GM12891 (cell line): ENCODE measurements at regions not wholly inside any gene's neighbourhood (a gene's known extent, or its start where the extent isn't known, plus 50 kb on each side); places are given as distances from the start of the nearest gene placed in this dataset.

ENCODE experiments used
- POLR2A ChIP-seq: IDR thresholded peaks from 2 replicates; pipeline ENCODE4 v1.6.1; 2011; ENCODE audit warnings: low read depth, low read length, control low read depth
- POLR2AphosphoS5 ChIP-seq: IDR thresholded peaks from 2 replicates; pipeline ENCODE4 v1.6.1; 2011; ENCODE audit warnings: low read depth, low read length, control low read depth
- POU2F2 ChIP-seq: IDR thresholded peaks from 2 replicates; pipeline ENCODE4 v1.6.1; 2011; ENCODE audit warnings: low read depth, mild to moderate bottlenecking, control low read depth, low read length, moderate library complexity
- SPI1 ChIP-seq: IDR thresholded peaks from 2 replicates; pipeline ENCODE4 v1.6.1; 2011; ENCODE audit warnings: low read depth, low read length, control low read depth
- TAF1 ChIP-seq: IDR thresholded peaks from 2 replicates; pipeline ENCODE4 v1.6.1; 2011; ENCODE audit warnings: low read depth, low read length, control low read depth

GRCh38 chr1:58857680-58858673 lies 74.1 kb upstream of the JUN start:
- TF ChIP-seq SPI1 (peak; percentile 53), POLR2A (no peak), POLR2AphosphoS5 (no peak), TAF1 (no peak), POU2F2 (peak; percentile 38; the same call in 1 of the 2 replicates)
